ENCODE measurements at regions not wholly inside any gene's neighbourhood (a gene's known extent, or its start where the extent isn't known, plus 50 kb on each side); places are given as distances from the start of the nearest gene placed in this dataset.

GRCh38 chr11:44388828-44389657 lies 79.1 kb upstream of the ALX4 start:
- TF ChIP-seq CTCF (IDR thresholded peaks at IDR 0.05): no peak

GRCh38 chr11:44389963-44390605 lies 80.1 kb upstream of the ALX4 start:
- no peak for TF ChIP-seq CTCF (IDR thresholded peaks at IDR 0.05)

DNA sequence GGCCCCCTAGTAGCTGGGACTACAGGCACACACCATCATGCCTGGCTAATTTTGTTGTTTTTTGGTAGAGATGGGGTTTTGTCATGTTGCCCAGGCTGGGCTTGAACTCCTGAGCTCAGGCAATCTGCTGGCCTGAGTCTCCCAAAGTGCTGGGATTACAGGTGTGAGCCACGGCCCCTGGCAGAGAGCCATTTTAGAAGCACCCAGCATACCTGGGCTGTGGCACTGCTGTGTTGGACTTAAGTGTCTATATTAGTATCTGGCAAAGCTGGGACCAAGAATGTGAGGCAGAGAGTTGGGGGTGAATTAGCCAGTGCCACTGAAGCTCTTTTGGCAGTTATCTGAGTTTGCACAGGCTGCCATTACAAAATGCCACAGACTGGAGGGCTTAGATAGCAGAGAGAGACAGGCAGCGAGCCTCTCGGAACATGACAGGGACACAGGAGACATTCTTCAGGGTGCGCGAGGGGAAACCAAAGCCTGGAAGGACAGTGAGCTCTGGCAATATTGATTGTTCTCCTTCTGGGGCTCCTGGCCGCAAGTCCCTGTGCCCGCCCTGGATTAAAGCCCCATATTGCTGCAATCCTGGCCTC lies 87.7 kb upstream of the ALX4 start:
- no peak for TF ChIP-seq CTCF (IDR thresholded peaks at IDR 0.05)

GRCh38 chr11:44398266-44399030 lies 88.5 kb upstream of the ALX4 start:
- no peak for TF ChIP-seq CTCF (IDR thresholded peaks at IDR 0.05)

DNA sequence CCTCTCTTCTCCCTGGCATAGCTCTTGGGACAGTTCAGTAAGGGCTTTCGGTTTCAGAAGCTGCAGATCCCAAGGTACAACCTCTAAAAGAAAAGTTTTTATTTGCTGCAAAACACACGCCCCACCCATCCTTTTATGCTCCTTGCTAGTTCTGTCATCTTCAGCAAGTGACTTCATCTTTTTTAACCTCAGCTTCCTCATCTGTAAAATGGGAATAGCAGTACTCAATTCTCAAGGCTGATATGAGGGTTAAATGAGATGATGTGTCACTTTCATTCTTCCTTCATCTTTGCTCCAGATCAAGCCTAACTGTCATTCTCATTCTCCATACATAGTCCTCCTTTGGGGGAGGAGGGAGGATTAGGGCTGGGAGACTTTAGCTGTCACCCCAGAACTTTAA lies 90.0 kb upstream of the ALX4 start:
- TF ChIP-seq CTCF (IDR thresholded peaks at IDR 0.05): no peak

- TF ChIP-seq CTCF (IDR thresholded peaks at IDR 0.05): no peak
Measured at GRCh38 chr11:44400431-44400830, 90.5 kb upstream of the ALX4 start.

DNA sequence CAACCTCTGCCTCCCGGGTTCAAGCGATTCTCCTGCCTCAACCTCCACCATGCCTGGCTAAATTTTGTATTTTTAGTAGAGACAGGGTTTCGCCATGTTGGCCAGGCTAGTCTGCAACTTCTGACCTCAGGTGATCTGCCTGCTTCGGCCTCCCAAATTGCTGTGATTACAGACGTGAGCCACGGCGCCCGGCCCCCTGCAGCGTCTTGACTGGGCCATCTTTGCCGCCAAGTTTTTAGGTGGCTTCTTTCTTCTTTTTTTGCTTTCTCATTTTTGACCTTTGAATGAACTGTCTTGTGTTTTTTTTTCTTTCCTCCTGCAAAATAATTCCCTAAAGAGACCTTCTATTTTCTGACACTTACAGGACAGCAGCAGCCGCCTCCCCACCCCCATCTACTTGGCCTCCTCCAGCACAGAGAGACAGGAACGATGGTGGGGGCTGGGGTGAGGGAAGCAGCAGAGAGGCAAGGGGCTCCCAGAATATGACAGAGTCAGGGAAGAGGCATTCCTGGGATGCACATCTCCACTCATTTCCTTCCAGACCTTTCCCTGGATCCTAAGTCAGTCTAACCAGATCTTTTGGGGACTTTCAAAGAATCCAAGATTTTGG lies 92.6 kb upstream of the ALX4 start:
- TF ChIP-seq CTCF (IDR thresholded peaks at IDR 0.05): no peak
